SK-N-SH (cell line): ENCODE measurements at regions not wholly inside any gene's neighbourhood (a gene's known extent, or its start where the extent isn't known, plus 50 kb on each side); places are given as distances from the start of the nearest gene placed in this dataset.

ENCODE experiments used
- TAF1 ChIP-seq: IDR thresholded peaks from 2 replicates; pipeline ENCODE4 v1.6.1; 2012; ENCODE audit warnings: low read depth, mild to moderate bottlenecking, low read length, moderate library complexity, borderline replicate concordance
- TF ChIP-seq, protein P1 (sequence below): fragments of 200-600 bp; sonication (generic); IDR thresholded peaks from 2 replicates; pipeline ENCODE4 v1.6.1; 2017; ENCODE audit warnings: antibody characterized with exemption, mild to moderate bottlenecking, moderate library complexity

DNA sequence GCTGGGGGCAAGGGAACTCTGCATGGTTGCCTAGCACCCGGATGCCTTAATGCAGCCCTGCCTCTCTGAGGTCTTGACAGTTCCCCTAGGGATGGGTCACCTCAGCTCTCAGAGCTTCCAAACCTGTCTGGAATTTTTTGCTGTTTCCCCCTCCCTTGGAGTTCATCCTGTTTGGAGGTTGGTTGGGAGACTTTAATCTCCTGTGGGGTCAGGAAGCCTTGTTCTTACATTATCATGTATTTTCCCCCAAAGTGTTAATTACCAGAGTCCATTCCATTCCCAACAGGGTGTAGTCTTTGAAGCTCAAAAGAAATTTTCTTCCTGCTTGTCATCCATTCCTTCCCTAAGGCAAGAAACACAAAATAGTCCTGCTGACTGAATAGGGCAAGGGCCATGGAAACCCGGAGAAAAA lies 150.3 kb upstream of the SPRY4 start:
- TF ChIP-seq TAF1: no peak
- TF ChIP-seq, protein P1, sequence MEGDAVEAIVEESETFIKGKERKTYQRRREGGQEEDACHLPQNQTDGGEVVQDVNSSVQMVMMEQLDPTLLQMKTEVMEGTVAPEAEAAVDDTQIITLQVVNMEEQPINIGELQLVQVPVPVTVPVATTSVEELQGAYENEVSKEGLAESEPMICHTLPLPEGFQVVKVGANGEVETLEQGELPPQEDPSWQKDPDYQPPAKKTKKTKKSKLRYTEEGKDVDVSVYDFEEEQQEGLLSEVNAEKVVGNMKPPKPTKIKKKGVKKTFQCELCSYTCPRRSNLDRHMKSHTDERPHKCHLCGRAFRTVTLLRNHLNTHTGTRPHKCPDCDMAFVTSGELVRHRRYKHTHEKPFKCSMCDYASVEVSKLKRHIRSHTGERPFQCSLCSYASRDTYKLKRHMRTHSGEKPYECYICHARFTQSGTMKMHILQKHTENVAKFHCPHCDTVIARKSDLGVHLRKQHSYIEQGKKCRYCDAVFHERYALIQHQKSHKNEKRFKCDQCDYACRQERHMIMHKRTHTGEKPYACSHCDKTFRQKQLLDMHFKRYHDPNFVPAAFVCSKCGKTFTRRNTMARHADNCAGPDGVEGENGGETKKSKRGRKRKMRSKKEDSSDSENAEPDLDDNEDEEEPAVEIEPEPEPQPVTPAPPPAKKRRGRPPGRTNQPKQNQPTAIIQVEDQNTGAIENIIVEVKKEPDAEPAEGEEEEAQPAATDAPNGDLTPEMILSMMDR: no peak
